GM19238 (cell line): ENCODE measurements at regions not wholly inside any gene's neighbourhood (a gene's known extent, or its start where the extent isn't known, plus 50 kb on each side); places are given as distances from the start of the nearest gene placed in this dataset.
"Not testable (repeated sequence)": the region's sequence is repeated elsewhere in the genome, so short reads cannot be mapped to it uniquely, and the experiment has no call there.

Source experiments
- DNase-seq: peaks from one replicate; pipeline ENCODE4 v3.0.0; 2011; ENCODE audit warnings: low spot score; ENCODE audit not compliant: insufficient read length

GRCh38 chr1:234960722-234961455 is 167.7 kb downstream of the TOMM20 start:
- DNase-seq = no peak

GRCh38 chr1:234958706-234959657 is 169.7 kb downstream of the TOMM20 start:
- DNase-seq = no peak

- DNase-seq = no peak
These were observed 170.5 kb downstream of the TOMM20 start for GRCh38 chr1:234958066-234958705.

- DNase-seq = no peak
These were observed 171.1 kb downstream of the TOMM20 start for GRCh38 chr1:234957330-234958065.

GRCh38 chr1:234956821-234957329 is 171.8 kb downstream of the TOMM20 start:
- DNase-seq = no peak

- DNase-seq = no peak
These were observed 173.4 kb downstream of the TOMM20 start for GRCh38 chr1:234955107-234955731.

- DNase-seq = no peak
These were observed 174.0 kb downstream of the TOMM20 start for GRCh38 chr1:234954613-234955012.

- no peak for DNase-seq
These were observed 174.8 kb downstream of the TOMM20 start for GRCh38 chr1:234953655-234954405.

- DNase-seq = no peak
These were observed 178.0 kb downstream of the TOMM20 start for GRCh38 chr1:234950598-234950997.

GRCh38 chr1:234949528-234949927 is 179.1 kb downstream of the TOMM20 start:
- DNase-seq = not testable (repeated sequence)

GRCh38 chr1:234944439-234945344 is 183.9 kb downstream of the TOMM20 start:
- no peak for DNase-seq

GRCh38 chr1:234943836-234944402 is 184.7 kb downstream of the TOMM20 start:
- DNase-seq = no peak

GRCh38 chr1:234942879-234943506 is 185.6 kb downstream of the TOMM20 start:
- DNase-seq = no peak

GRCh38 chr1:234942012-234942332 is 186.7 kb downstream of the TOMM20 start:
- no peak for DNase-seq

- DNase-seq = no peak
These were observed 187.2 kb downstream of the TOMM20 start for GRCh38 chr1:234941321-234942011.

- DNase-seq = no peak
These were observed 187.8 kb downstream of the TOMM20 start for GRCh38 chr1:234940841-234941240.

- no peak for DNase-seq
These were observed 189.7 kb downstream of the TOMM20 start for GRCh38 chr1:234938924-234939323.
